Kidney capillary endothelial cell (primary cell): ENCODE measurements at regions not wholly inside any gene's neighbourhood (a gene's known extent, or its start where the extent isn't known, plus 50 kb on each side); places are given as distances from the start of the nearest gene placed in this dataset.
A peak's percentile ranks its signal among the peaks of the same experiment; 100 is the strongest.

Source experiments
- DNase-seq: peaks from one replicate; pipeline ENCODE4 v3.0.0-alpha.2; 2018; ENCODE audit warnings: low spot score

GRCh38 chr17:14813649-14814370, 451.3 kb downstream of the PMP22 start:
- DNase-seq, result no peak

- no peak for DNase-seq
Measured at GRCh38 chr17:14808425-14808824, 456.7 kb downstream of the PMP22 start.

DNA sequence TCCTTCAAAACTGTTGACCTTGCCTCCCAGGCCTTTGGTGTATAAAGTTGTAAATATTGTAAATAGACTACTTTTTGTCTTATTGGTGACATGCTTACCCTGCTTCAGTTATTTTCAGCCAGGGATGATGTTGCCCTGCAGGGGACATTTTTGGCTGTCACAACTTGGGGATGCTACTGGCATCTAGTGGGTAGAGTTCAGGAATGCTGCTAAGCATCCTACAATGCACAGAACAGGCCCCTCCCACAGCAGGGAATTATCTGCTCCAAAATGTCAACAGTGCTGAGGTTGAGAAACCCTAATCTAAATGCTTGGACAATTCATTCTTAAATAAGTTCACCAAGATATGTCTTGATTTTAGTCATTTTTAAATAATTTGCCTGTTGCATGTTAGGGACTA, 459.8 kb downstream of the PMP22 start:
- no peak for DNase-seq

DNA sequence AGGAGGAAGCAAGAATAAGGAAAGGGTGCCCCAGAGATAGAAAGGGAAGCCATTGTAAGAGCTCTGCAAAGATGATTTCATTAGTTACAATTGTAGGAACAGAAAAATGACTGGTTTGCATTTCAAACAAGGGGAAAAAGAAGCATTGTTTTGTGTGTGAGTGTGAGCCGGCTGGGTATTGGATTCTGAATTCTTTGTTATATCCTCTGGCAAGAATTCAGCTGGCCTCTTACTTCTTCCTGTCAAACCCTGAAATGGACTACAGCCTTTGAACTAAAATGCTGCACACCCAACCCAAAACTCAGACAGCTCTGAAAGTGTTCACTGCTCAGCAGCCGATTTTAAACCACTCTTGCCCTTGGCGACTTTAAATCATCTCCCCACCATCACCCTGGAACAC, 461.3 kb downstream of the PMP22 start:
- DNase-seq, result no peak

DNA sequence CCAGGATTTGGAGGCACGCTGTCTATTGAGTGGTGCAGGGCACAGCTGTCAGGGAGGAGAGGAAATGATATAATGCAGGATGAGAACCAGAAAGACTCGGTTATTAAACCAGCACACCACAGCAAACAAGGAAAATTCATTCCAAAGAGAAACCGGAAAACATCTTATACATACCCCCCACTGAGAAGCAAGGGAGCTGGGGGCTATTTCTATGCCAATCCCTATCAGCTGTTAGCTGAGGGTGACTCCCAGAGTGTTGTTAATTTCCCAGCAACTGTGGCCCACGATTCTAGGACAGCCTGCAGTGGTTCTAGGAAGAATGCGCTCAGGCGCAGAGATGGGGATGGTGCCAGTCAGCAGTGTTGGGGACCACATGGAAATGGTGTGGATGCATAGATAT, 467.3 kb downstream of the PMP22 start:
- no peak for DNase-seq

GRCh38 chr17:14797021-14797420, 468.1 kb downstream of the PMP22 start:
- no peak for DNase-seq

DNA sequence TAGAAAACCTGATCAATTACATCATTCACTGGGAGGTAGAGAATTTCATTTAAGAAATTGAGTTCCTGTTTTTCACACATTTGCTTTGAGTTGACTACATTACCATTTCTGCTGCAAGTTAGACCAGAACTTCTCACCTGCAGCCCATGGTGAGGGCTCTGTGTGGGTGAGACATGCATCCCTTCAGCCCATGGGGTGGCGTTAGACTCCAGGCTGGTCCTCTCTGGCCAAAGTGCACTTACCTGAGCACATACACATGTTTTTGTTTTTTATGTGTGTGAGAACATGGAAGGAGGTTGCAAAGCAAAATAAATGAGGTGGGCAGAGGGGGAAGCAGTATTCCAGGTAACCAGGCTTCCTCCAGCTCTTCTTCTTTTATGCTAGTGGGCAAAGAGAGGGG, 470.2 kb downstream of the PMP22 start:
- DNase-seq, result no peak

- DNase-seq, result peak; percentile 1
Measured at GRCh38 chr17:14793237-14793636, 471.9 kb downstream of the PMP22 start.

- DNase-seq, result no peak
Measured at GRCh38 chr17:14792746-14793145, 472.4 kb downstream of the PMP22 start.

DNA sequence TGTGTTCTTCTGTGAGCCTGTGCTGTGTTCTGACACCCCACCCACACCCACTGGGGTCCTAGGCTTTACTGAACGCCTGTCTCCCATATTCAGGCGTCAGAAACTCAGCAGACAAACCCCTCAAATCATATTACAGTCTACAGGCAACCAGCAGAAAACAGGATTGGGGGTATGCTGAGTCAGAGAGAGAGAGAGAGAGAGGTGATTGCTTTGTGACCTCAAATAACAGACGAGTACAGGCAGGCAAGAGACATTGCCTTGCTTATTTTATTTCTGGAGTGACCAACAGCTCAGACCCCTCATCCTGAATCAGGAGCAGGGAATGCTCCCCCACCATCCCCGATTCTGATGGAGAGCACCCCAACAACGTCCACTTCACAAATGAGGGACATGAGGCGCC, 473.9 kb downstream of the PMP22 start:
- DNase-seq, result no peak

DNA sequence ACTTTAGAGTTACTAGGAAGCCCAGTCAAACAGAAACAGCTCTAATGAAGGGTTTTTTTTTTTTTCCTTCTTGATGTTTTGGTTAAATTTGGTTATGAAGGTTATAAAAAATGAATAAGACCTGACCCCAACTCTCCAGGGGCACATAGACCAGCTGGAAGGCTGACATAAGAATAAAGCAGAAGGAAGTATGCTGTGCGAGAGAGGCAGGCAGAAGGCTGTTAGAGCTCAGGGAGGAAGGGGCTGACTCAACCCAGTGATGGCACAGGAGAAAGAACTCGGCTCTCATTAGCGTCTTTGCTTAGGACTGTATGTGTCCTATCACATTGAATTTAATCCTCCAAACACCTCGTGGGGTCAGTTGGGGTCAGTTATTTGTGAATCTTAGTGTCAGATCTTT, 474.6 kb downstream of the PMP22 start:
- DNase-seq, result no peak

- DNase-seq, result no peak
Measured at GRCh38 chr17:14784997-14785696, 480.0 kb downstream of the PMP22 start.

DNA sequence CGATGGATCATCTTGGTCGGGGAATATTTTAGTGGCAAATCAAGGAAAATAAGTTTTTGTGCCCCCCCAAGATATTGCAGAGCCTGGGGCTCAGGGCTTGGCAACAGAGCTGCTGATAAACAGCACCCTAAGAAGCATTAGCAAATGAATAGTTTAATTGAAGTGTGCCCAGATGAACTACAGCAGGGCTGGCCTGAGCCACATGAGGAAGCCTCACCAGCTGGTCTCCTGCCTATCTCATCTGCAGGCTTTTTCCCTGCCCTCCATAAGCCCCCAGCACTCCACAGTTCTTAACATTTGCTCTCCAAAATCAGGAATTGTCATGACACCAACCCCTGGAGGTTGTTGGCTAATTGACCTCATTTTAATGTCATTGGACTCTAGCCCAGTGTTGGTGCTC, 480.2 kb downstream of the HS3ST3B1 start:
- no peak for DNase-seq

DNA sequence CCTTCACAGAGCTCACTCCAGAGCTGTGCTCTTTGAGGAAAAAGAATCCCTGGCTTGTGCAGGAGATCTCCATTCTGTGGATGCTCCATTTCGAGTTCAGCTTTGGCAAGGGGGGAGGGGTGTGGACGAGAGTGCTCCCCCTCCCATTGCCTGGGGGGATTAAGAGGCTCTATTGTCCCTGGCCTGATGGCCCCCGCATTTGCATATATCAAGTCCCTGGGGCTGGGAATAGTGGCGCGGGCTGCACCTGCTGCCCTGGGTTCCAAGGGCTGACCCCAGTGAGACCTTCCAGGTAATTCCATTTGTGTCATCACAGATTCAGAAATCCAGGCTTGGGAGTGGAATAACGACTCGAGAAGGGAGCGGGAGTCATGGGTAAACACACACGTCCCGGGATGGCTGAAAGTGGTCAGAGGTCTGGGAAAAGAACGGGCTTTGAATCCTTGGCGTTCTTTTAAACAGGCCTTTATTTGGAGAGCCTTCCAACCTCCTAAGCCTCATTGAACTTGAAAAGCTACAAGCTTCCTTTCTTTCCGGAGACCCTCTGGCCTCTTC, 479.3 kb downstream of the HS3ST3B1 start:
- no peak for DNase-seq

GRCh38 chr17:14779241-14779640, 478.4 kb downstream of the HS3ST3B1 start:
- no peak for DNase-seq

GRCh38 chr17:14777291-14777690, 476.4 kb downstream of the HS3ST3B1 start:
- no peak for DNase-seq

GRCh38 chr17:14776791-14777190, 475.9 kb downstream of the HS3ST3B1 start:
- no peak for DNase-seq

DNA sequence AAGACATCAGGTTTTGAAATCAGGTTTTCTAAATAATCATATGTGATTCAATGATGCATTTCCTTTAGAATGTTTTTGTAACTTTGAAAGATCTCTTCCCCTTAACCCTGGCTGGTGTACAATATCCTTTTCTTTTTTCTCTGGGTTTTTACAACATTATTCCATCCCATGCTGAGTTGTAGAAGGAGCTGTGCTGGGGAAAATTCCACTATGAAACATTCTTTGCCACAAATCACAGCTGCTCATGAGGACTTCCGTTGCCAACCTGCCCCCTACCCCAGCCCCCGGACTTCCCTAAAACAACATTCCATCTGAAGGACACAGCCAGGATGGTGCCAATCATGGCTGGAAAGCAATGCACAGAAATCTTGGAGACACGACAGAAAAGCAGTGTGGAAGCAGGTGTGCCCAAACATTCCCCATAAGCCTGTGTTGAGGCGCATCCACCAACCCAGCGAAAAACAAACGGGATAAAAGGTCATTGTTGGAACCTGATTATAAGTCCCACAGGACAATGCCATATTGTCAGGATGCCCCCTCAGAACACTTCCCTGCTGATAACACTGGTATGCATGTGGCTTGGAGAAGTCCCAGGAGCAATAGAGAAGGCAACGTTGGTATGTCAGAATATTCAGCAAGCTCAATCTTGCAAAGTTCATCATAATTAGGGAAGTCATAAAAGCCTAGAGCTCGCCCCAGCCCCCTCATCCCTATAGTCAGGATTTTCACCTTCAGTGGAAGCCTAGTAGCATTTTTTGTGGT, 475.0 kb downstream of the HS3ST3B1 start:
- no peak for DNase-seq

GRCh38 chr17:14774774-14775173, 473.9 kb downstream of the HS3ST3B1 start:
- no peak for DNase-seq

DNA sequence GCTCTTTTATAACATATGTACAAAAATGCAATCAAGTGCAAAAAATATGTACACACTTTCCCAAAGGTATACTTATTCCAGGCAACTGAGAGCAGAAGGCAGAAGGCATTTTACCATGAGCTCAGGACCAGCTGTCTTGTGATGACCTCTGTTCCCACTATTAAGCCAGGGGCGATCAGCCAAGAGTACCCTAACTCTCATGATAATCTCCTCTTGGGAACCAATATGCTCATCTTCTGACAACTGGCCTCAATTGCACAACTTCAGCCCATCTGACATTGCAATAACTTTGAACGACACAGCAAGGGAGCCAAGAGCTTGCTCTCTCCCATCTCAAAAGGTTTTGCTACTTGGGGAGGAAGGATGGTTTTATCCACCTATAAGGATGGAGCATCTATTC, 471.9 kb downstream of the HS3ST3B1 start:
- no peak for DNase-seq

GRCh38 chr17:14771543-14771942, 470.7 kb downstream of the HS3ST3B1 start:
- DNase-seq, result no peak

- DNase-seq, result no peak
Measured at GRCh38 chr17:14768923-14769322, 468.0 kb downstream of the HS3ST3B1 start.
